Colonic mucosa (tissue), 4 donors: ENCODE measurements at regions not wholly inside any gene's neighbourhood (a gene's known extent, or its start where the extent isn't known, plus 50 kb on each side); places are given as distances from the start of the nearest gene placed in this dataset.

ENCODE experiments used
- DNase-seq: peaks from one replicate; pipeline ENCODE4 v3.0.0-alpha.2; 2020
- H3K27ac ChIP-seq: fragments of 200-600 bp; one replicate; pipeline ENCODE4 v1.8.0; 2021
- H3K27me3 ChIP-seq: fragments of 200-600 bp; one replicate; pipeline ENCODE4 v1.8.0; 2021
- H3K36me3 ChIP-seq: fragments of 200-600 bp; one replicate; pipeline ENCODE4 v1.8.0; 2021
- H3K4me1 ChIP-seq: fragments of 200-600 bp; one replicate; pipeline ENCODE4 v1.8.0; 2021; ENCODE audit warnings: mild to moderate bottlenecking
- H3K4me3 ChIP-seq: fragments of 200-600 bp; one replicate; pipeline ENCODE4 v1.8.0; 2021
- H3K9ac ChIP-seq, 2 donors: one replicate each; pipeline ENCODE4 v1.7.0; 2013; ENCODE audit warnings: control low read depth in 2 of 2, low read depth in 2 of 2, low read length in 2 of 2
- H3K9me3 ChIP-seq: fragments of 200-600 bp; one replicate; pipeline ENCODE4 v1.8.0; 2021
- CTCF ChIP-seq: fragments of 200-600 bp; IDR thresholded peaks from one replicate; pipeline ENCODE4 v1.8.0; 2022; ENCODE audit warnings: antibody characterized with exemption, mild to moderate bottlenecking
- intact Hi-C: fragments of 100-400 bp; cut with DNase I; formaldehyde crosslinking; loops from one replicate; pipeline ENCODE4 v1.14.1; 2022
- donor health status: healthy.
- donor health status: DM: no; HTN: no; CAD: no.
- donor health status: DM: no; HTN: no; CAD: no.

GRCh38 chr13:34320084-34320483 lies 502.1 kb downstream of the RFC3 start:
- no peaks in the 10 kb centered on the region for H3K9me3 ChIP-seq
- H3K9ac ChIP-seq = no peak overlapping the region
- no peak overlapping the region for H3K27ac ChIP-seq
- H3K4me1 ChIP-seq = no peaks in the 10 kb centered on the region
- intact Hi-C loops = no loop called here
- DNase-seq = no peak
- H3K4me3 ChIP-seq = no peak overlapping the region
- TF ChIP-seq CTCF = no peak
- H3K27me3 ChIP-seq = no peaks in the 10 kb centered on the region
- no peaks in the 10 kb centered on the region for H3K36me3 ChIP-seq

GRCh38 chr13:34322014-34322742 lies 504.2 kb downstream of the RFC3 start:
- Histone ChIP-seq H3K36me3 (no peaks in the 10 kb centered on the region), H3K27ac (no peak overlapping the region), H3K27me3 (no peaks in the 10 kb centered on the region), H3K4me1 (no peaks in the 10 kb centered on the region), H3K4me3 (no peak overlapping the region), H3K9ac (no peak overlapping the region), H3K9me3 (no peaks in the 10 kb centered on the region)
- TF ChIP-seq CTCF = no peak
- no peak for DNase-seq
- intact Hi-C loops = no loop called here

- no peaks in the 10 kb centered on the region for H3K4me1 ChIP-seq
- H3K4me3 ChIP-seq = no peak overlapping the region
- TF ChIP-seq CTCF = no peak
- H3K27ac ChIP-seq = no peak overlapping the region
- H3K9ac ChIP-seq = no peak overlapping the region
- H3K36me3 ChIP-seq = no peaks in the 10 kb centered on the region
- H3K9me3 ChIP-seq = no peaks in the 10 kb centered on the region
- H3K27me3 ChIP-seq = no peaks in the 10 kb centered on the region
- DNase-seq = no peak
- intact Hi-C loops = no loop called here
Measured at GRCh38 chr13:34322743-34323074, 504.8 kb downstream of the RFC3 start.

GRCh38 chr13:34335014-34336007 lies 517.4 kb downstream of the RFC3 start:
- Histone ChIP-seq H3K9ac (no peak overlapping the region), H3K27me3 (no peaks in the 10 kb centered on the region), H3K4me3 (no peak overlapping the region), H3K9me3 (no peaks in the 10 kb centered on the region), H3K27ac (no peak overlapping the region), H3K36me3 (no peaks in the 10 kb centered on the region), H3K4me1 (no peaks in the 10 kb centered on the region)
- no peak for TF ChIP-seq CTCF
- intact Hi-C loops = no loop called here
- DNase-seq = no peak

GRCh38 chr13:34338102-34338501 lies 520.2 kb downstream of the RFC3 start:
- Histone ChIP-seq H3K27me3 (no peaks in the 10 kb centered on the region), H3K27ac (no peak overlapping the region), H3K4me1 (no peaks in the 10 kb centered on the region), H3K36me3 (no peaks in the 10 kb centered on the region), H3K9me3 (no peaks in the 10 kb centered on the region), H3K9ac (no peak overlapping the region), H3K4me3 (no peak overlapping the region)
- DNase-seq = no peak
- no peak for TF ChIP-seq CTCF
- intact Hi-C loops = no loop called here
